Right atrium auricular region (tissue), 2 donors: ENCODE measurements at regions not wholly inside any gene's neighbourhood (a gene's known extent, or its start where the extent isn't known, plus 50 kb on each side); places are given as distances from the start of the nearest gene placed in this dataset.

Source experiments
- DNase-seq: peaks from one replicate; pipeline ENCODE4 v3.0.0-alpha.2; 2019; ENCODE audit warnings: low spot score
- H3K27ac ChIP-seq, 2 donors: fragments of 200-600 bp; sonication (generic); 1 replicate in 1 of 2; 2 replicates in 1 of 2; pipeline ENCODE4 v1.5.1; 2016 to 2019
- H3K27me3 ChIP-seq, 2 donors: fragments of 200-600 bp; sonication (generic); one replicate each; pipeline versions ENCODE4 v1.5.1 to v1.6.0; 2017 to 2019
- H3K36me3 ChIP-seq: fragments of 200-600 bp; sonication (generic); one replicate; pipeline ENCODE4 v1.5.1; 2016
- H3K4me1 ChIP-seq, 2 donors: fragments of 200-600 bp; sonication (generic); one replicate each; pipeline versions ENCODE4 v1.5.1 to v1.6.0; 2017 to 2019
- H3K4me3 ChIP-seq, 2 donors: fragments of 200-600 bp; sonication (generic); 1 replicate in 1 of 2; 2 replicates in 1 of 2; pipeline ENCODE4 v1.5.1; 2017 to 2019; ENCODE audit warnings: mild to moderate bottlenecking in 1 of 2, moderate library complexity in 1 of 2
- H3K9me3 ChIP-seq, 2 donors: fragments of 200-600 bp; sonication (generic); one replicate each; pipeline ENCODE4 v1.5.1; 2019
- TF ChIP-seq, protein P1 (sequence below), 2 donors: fragments of 200-600 bp; sonication (generic); IDR thresholded peaks; one replicate each; pipeline ENCODE4 v1.5.1; 2019; ENCODE audit warnings: antibody characterized with exemption in 2 of 2

- Histone ChIP-seq H3K27ac (no peak overlapping the region), H3K36me3 (no peaks in the 10 kb centered on the region), H3K9me3 (no peaks in the 10 kb centered on the region), H3K4me3 (no peak overlapping the region), H3K27me3 (no peaks in the 10 kb centered on the region), H3K4me1 (no peaks in the 10 kb centered on the region)
- no peak for DNase-seq
- TF ChIP-seq, protein P1, sequence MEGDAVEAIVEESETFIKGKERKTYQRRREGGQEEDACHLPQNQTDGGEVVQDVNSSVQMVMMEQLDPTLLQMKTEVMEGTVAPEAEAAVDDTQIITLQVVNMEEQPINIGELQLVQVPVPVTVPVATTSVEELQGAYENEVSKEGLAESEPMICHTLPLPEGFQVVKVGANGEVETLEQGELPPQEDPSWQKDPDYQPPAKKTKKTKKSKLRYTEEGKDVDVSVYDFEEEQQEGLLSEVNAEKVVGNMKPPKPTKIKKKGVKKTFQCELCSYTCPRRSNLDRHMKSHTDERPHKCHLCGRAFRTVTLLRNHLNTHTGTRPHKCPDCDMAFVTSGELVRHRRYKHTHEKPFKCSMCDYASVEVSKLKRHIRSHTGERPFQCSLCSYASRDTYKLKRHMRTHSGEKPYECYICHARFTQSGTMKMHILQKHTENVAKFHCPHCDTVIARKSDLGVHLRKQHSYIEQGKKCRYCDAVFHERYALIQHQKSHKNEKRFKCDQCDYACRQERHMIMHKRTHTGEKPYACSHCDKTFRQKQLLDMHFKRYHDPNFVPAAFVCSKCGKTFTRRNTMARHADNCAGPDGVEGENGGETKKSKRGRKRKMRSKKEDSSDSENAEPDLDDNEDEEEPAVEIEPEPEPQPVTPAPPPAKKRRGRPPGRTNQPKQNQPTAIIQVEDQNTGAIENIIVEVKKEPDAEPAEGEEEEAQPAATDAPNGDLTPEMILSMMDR (IDR thresholded peaks at IDR 0.05), result no peak
Measured at GRCh38 chr5:51033215-51033614, 350.0 kb upstream of the ISL1 start.

GRCh38 chr5:51034222-51034901, 348.9 kb upstream of the ISL1 start:
- Histone ChIP-seq H3K27ac (no peak overlapping the region), H3K9me3 (no peaks in the 10 kb centered on the region), H3K27me3 (no peaks in the 10 kb centered on the region), H3K36me3 (no peaks in the 10 kb centered on the region), H3K4me3 (no peak overlapping the region), H3K4me1 (no peaks in the 10 kb centered on the region)
- no peak for DNase-seq
- TF ChIP-seq, protein P1 (IDR thresholded peaks at IDR 0.05), result no peak

- H3K36me3 ChIP-seq, result no peaks in the 10 kb centered on the region
- no peaks in the 10 kb centered on the region for H3K9me3 ChIP-seq
- DNase-seq, result no peak
- TF ChIP-seq, protein P1 (IDR thresholded peaks at IDR 0.05), result no peak
- H3K27ac ChIP-seq, result no peak overlapping the region
- no peak overlapping the region for H3K4me3 ChIP-seq
- no peaks in the 10 kb centered on the region for H3K27me3 ChIP-seq
- no peaks in the 10 kb centered on the region for H3K4me1 ChIP-seq
Measured at GRCh38 chr5:51039424-51040329, 343.6 kb upstream of the ISL1 start.

- no peak for DNase-seq
- Histone ChIP-seq H3K36me3 (no peaks in the 10 kb centered on the region), H3K9me3 (no peaks in the 10 kb centered on the region), H3K4me1 (no peaks in the 10 kb centered on the region), H3K27me3 (no peaks in the 10 kb centered on the region), H3K27ac (peak overlapping the region in 1 of 2 donors; percentile 33), H3K4me3 (no peak overlapping the region)
- TF ChIP-seq, protein P1 (IDR thresholded peaks at IDR 0.05), result no peak
Measured at GRCh38 chr5:51043745-51044144, 339.5 kb upstream of the ISL1 start.

- H3K9me3 ChIP-seq, result no peaks in the 10 kb centered on the region
- H3K36me3 ChIP-seq, result no peaks in the 10 kb centered on the region
- H3K27me3 ChIP-seq, result no peaks in the 10 kb centered on the region
- no peaks in the 10 kb centered on the region for H3K4me1 ChIP-seq
- no peak overlapping the region for H3K4me3 ChIP-seq
- no peak overlapping the region for H3K27ac ChIP-seq
- no peak for DNase-seq
- TF ChIP-seq, protein P1 (IDR thresholded peaks at IDR 0.05), result no peak
Measured at GRCh38 chr5:51047369-51047768, 335.9 kb upstream of the ISL1 start.
